Upper lobe of left lung (tissue), 4 donors: ENCODE measurements at regions not wholly inside any gene's neighbourhood (a gene's known extent, or its start where the extent isn't known, plus 50 kb on each side); places are given as distances from the start of the nearest gene placed in this dataset.

Experiments
- EP300 ChIP-seq, 4 donors: sonication (generic); formaldehyde crosslinking; IDR thresholded peaks; one replicate each; pipeline ENCODE4 v1.5.1; 2017; ENCODE audit warnings: antibody characterized with exemption in 4 of 4, control low read depth in 2 of 4
- POLR2AphosphoS5 ChIP-seq, 2 donors: sonication (generic); formaldehyde crosslinking; IDR thresholded peaks; one replicate each; pipeline ENCODE4 v1.5.1; 2017; ENCODE audit warnings: antibody characterized with exemption in 2 of 2
- TF ChIP-seq, protein P1 (sequence below), 6 experiments: fragments of 450-650 bp in 4 of 6; fragments of 200-600 bp in 2 of 6; sonication (generic) in 2 of 6; IDR thresholded peaks; one replicate each; pipeline ENCODE4 v1.5.1; 2016 to 2019; ENCODE audit warnings: antibody characterized with exemption in 6 of 6

DNA sequence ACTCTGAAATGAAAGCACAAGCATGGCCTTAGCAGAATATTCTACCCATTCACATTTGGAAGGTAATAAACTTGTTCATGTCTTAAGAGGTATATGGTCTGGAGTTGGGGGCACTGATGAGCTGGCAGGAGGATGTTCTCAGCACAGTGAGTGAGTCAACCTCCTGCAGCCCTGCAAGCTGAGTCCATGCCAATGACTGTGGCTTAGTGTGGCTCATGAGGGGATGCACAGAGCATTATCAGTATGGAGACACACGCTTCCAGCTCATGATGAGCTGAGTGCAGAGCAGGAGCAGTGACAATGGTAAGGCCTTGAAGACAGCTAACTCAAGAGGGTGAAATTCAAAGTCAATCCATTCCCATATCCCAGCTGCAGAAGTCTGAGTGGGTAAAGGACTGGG is 102.3 kb downstream of the TNFSF18 start:
- no peak for TF ChIP-seq EP300 (IDR thresholded peaks at IDR 0.05)
- TF ChIP-seq, protein P1, sequence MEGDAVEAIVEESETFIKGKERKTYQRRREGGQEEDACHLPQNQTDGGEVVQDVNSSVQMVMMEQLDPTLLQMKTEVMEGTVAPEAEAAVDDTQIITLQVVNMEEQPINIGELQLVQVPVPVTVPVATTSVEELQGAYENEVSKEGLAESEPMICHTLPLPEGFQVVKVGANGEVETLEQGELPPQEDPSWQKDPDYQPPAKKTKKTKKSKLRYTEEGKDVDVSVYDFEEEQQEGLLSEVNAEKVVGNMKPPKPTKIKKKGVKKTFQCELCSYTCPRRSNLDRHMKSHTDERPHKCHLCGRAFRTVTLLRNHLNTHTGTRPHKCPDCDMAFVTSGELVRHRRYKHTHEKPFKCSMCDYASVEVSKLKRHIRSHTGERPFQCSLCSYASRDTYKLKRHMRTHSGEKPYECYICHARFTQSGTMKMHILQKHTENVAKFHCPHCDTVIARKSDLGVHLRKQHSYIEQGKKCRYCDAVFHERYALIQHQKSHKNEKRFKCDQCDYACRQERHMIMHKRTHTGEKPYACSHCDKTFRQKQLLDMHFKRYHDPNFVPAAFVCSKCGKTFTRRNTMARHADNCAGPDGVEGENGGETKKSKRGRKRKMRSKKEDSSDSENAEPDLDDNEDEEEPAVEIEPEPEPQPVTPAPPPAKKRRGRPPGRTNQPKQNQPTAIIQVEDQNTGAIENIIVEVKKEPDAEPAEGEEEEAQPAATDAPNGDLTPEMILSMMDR (IDR thresholded peaks at IDR 0.05) = no peak
- TF ChIP-seq POLR2AphosphoS5 (IDR thresholded peaks at IDR 0.05) = no peak
